ENCODE measurements at regions not wholly inside any gene's neighbourhood (a gene's known extent, or its start where the extent isn't known, plus 50 kb on each side); places are given as distances from the start of the nearest gene placed in this dataset.

GRCh38 chr11:27248576-27249509, 114.2 kb downstream of the CCDC34 start:
- intact Hi-C loops (cut with micrococcal nuclease; ENCODE audit: unreplicated experiment): no loop called here
- no peak for ATAC-seq

GRCh38 chr11:27247660-27248059, 115.4 kb downstream of the CCDC34 start:
- intact Hi-C loops (cut with micrococcal nuclease; ENCODE audit: unreplicated experiment): no loop called here
- TF ChIP-seq, protein P1, sequence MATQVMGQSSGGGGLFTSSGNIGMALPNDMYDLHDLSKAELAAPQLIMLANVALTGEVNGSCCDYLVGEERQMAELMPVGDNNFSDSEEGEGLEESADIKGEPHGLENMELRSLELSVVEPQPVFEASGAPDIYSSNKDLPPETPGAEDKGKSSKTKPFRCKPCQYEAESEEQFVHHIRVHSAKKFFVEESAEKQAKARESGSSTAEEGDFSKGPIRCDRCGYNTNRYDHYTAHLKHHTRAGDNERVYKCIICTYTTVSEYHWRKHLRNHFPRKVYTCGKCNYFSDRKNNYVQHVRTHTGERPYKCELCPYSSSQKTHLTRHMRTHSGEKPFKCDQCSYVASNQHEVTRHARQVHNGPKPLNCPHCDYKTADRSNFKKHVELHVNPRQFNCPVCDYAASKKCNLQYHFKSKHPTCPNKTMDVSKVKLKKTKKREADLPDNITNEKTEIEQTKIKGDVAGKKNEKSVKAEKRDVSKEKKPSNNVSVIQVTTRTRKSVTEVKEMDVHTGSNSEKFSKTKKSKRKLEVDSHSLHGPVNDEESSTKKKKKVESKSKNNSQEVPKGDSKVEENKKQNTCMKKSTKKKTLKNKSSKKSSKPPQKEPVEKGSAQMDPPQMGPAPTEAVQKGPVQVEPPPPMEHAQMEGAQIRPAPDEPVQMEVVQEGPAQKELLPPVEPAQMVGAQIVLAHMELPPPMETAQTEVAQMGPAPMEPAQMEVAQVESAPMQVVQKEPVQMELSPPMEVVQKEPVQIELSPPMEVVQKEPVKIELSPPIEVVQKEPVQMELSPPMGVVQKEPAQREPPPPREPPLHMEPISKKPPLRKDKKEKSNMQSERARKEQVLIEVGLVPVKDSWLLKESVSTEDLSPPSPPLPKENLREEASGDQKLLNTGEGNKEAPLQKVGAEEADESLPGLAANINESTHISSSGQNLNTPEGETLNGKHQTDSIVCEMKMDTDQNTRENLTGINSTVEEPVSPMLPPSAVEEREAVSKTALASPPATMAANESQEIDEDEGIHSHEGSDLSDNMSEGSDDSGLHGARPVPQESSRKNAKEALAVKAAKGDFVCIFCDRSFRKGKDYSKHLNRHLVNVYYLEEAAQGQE (IDR thresholded peaks at IDR 0.05; ENCODE audit: insufficient read depth in 1 of 2, low read depth in 2 of 2, low read length in 1 of 2): no peak
- TF ChIP-seq CTCF (IDR thresholded peaks at IDR 0.05) (no peak), POLR2AphosphoS5 (IDR thresholded peaks at IDR 0.05; ENCODE audit: low read depth, low read length) (no peak), SIN3A (IDR thresholded peaks at IDR 0.05; ENCODE audit: borderline replicate concordance, insufficient read depth, low read depth, low read length) (no peak), TCF7L2 (IDR thresholded peaks at IDR 0.05; ENCODE audit: low read depth, low read length) (no peak)
- Histone ChIP-seq H3K4me3 (ENCODE audit: low read depth in 2 of 2, low read length in 2 of 2) (no peak overlapping the region), H3K27ac (ENCODE audit: low read length) (peak overlapping the region; percentile 32; the same call in 1 of the 2 replicates), H3K27me3 (ENCODE audit: control insufficient read depth, insufficient read depth, low read length) (no peaks in the 10 kb centered on the region), H3K4me1 (ENCODE audit: control insufficient read depth, insufficient read depth, low read length) (no peaks in the 10 kb centered on the region), H3K36me3 (ENCODE audit: control insufficient read depth, insufficient read depth, low read length) (no peaks in the 10 kb centered on the region), H3K9me3 (ENCODE audit: control insufficient read depth, insufficient read depth, low read depth, low read length) (no peaks in the 10 kb centered on the region)
- in situ Hi-C loops (cut with HindIII; ENCODE audit: low pct_unique_long_range_greater_than_20kb, low sequenced_read_pairs): no loop called here
- ATAC-seq: no peak
- no peak for DNase-seq (ENCODE audit: low read depth, low spot score)
- ChIA-PET POLR2A (no interaction called here), CTCF (no interaction called here)
- BruUV-seq (replicated peaks): no TSS peak

More at GRCh38 chr11:27248576-27249509, 114.2 kb downstream of the CCDC34 start:
- in situ Hi-C loops (cut with HindIII; ENCODE audit: low pct_unique_long_range_greater_than_20kb, low sequenced_read_pairs): no loop called here
- BruUV-seq (replicated peaks): no TSS peak
- DNase-seq (ENCODE audit: low read depth, low spot score): no peak
- TF ChIP-seq, protein P1 (IDR thresholded peaks at IDR 0.05; ENCODE audit: insufficient read depth in 1 of 2, low read depth in 2 of 2, low read length in 1 of 2): no peak
- TF ChIP-seq POLR2AphosphoS5 (IDR thresholded peaks at IDR 0.05; ENCODE audit: low read depth, low read length): no peak
- TF ChIP-seq SIN3A (IDR thresholded peaks at IDR 0.05; ENCODE audit: borderline replicate concordance, insufficient read depth, low read depth, low read length): no peak
- no peak for TF ChIP-seq TCF7L2 (IDR thresholded peaks at IDR 0.05; ENCODE audit: low read depth, low read length)
- TF ChIP-seq CTCF (IDR thresholded peaks at IDR 0.05): no peak
- POLR2A ChIA-PET: interaction anchor here (0.5 kb wide), 1 partner anchor 9 kb away, joined by 11 read pairs; no protein-coding TSS in a partner anchor
- H3K4me1 ChIP-seq (ENCODE audit: control insufficient read depth, insufficient read depth, low read length): no peaks in the 10 kb centered on the region
- no peaks in the 10 kb centered on the region for H3K27me3 ChIP-seq (ENCODE audit: control insufficient read depth, insufficient read depth, low read length)
- CTCF ChIA-PET: no interaction called here
- peak overlapping the region; percentile 6; the same call in 1 of the 2 replicates for H3K27ac ChIP-seq (ENCODE audit: low read length)
- H3K9me3 ChIP-seq (ENCODE audit: control insufficient read depth, insufficient read depth, low read depth, low read length): no peaks in the 10 kb centered on the region
- no peaks in the 10 kb centered on the region for H3K36me3 ChIP-seq (ENCODE audit: control insufficient read depth, insufficient read depth, low read length)
- H3K4me3 ChIP-seq (ENCODE audit: low read depth in 2 of 2, low read length in 2 of 2): no peak overlapping the region
